HCT116 (cell line): ENCODE measurements at regions not wholly inside any gene's neighbourhood (a gene's known extent, or its start where the extent isn't known, plus 50 kb on each side); places are given as distances from the start of the nearest gene placed in this dataset.

Experiments used
- ATAC-seq: fragments of 200-7000 bp; cut with Tn5 transposase; 2 replicates; pipeline ENCODE4 v1.9.1; 2020; ENCODE audit warnings: mild to moderate bottlenecking, moderate library complexity
- BruUV-seq: library from RNA; stranded (reverse); fragments of 400-500 nt; replicated peaks from 2 replicates; lab custom pipeline; 2021; lab: Mats Ljungman, UMichigan
- CTCF ChIA-PET: fragments of 300-600 bp; sonication (Branson Sonifier 250); formaldehyde crosslinking; loops from one replicate; lab custom pipeline; 2021; ENCODE audit warnings: antibody characterized with exemption; lab: Charles Lee
- POLR2A ChIA-PET: fragments of 300-600, 350-600 bp; sonication (Branson Sonifier 250); formaldehyde crosslinking; loops from one replicate; lab custom pipeline; 2021; ENCODE audit warnings: antibody characterized with exemption; lab: Charles Lee
- RAD21 ChIA-PET, 2 experiments: fragments of 300-600 bp; sonication (Branson Sonifier 250); formaldehyde crosslinking; loops; one replicate each; lab custom pipeline; 2023; ENCODE audit warnings: low total read pairs in 2 of 2; ENCODE audit not compliant: uncharacterized antibody in 2 of 2, unreplicated experiment in 2 of 2, low non-redundant PET in 1 of 2; lab: Charles Lee
- DNase-seq: peaks from one replicate; pipeline ENCODE4 v3.0.0-alpha.2; 2010; ENCODE audit warnings: low read depth, low spot score
- H2AFZ ChIP-seq: fragments of 200-600 bp; shearing (Covaris generic), sonication (generic); 2 replicates; pipeline ENCODE4 v1.6.1; 2017; ENCODE audit warnings: low read depth, mixed run types, mixed read lengths, antibody characterized with exemption, low read length; ENCODE audit not compliant: poor library complexity, severe bottlenecking
- H3K27ac ChIP-seq: 2 replicates; pipeline ENCODE4 v1.5.1; 2012; ENCODE audit warnings: low read depth, low read length
- H3K27me3 ChIP-seq: fragments of 200-600 bp; sonication (generic); 2 replicates; pipeline ENCODE4 v1.6.1; 2016; ENCODE audit warnings: mixed run types, low read length, mixed read lengths; ENCODE audit not compliant: insufficient read depth
- H3K36me3 ChIP-seq, 2 experiments: fragments of 200-500 bp in 1 of 2; fragments of 200-600 bp in 1 of 2; sonication (Bioruptor generic) in 1 of 2; sonication (generic) in 1 of 2; 2 replicates each; pipeline versions ENCODE4 v1.5.1 to v1.6.1; 2014 to 2016; ENCODE audit warnings: low read length in 2 of 2, inconsistent platforms in 1 of 2, mixed read lengths in 1 of 2, mixed run types in 1 of 2; ENCODE audit not compliant: insufficient read depth in 2 of 2, control insufficient read depth in 1 of 2
- H3K4me1 ChIP-seq, 2 experiments: fragments of 200-600 bp in 1 of 2; sonication (generic) in 1 of 2; 2 replicates each; pipeline versions ENCODE4 v1.5.1 to v1.6.1; 2012 to 2017; ENCODE audit warnings: low read length in 2 of 2, inconsistent platforms in 1 of 2, mild to moderate bottlenecking in 1 of 2, mixed read lengths in 1 of 2, mixed run types in 1 of 2, moderate library complexity in 1 of 2; ENCODE audit not compliant: insufficient read depth in 2 of 2, control insufficient read depth in 1 of 2
- H3K4me2 ChIP-seq: fragments of 200-600 bp; sonication (generic); 2 replicates; pipeline ENCODE4 v1.6.1; 2017; ENCODE audit warnings: mixed run types, low read length, mixed read lengths
- H3K4me3 ChIP-seq, 2 experiments: fragments of 200-600 bp in 1 of 2; sonication (generic) in 1 of 2; replicated peaks in 1 of 2; 2 replicates each; pipeline ENCODE4 v1.5.1; 2011 to 2016; ENCODE audit warnings: low read length in 2 of 2, control low read depth in 1 of 2, low read depth in 1 of 2, mild to moderate bottlenecking in 1 of 2, mixed read lengths in 1 of 2, mixed run types in 1 of 2
- H3K79me2 ChIP-seq: fragments of 200-600 bp; sonication (generic); 2 replicates; pipeline ENCODE4 v1.6.1; 2017; ENCODE audit warnings: mild to moderate bottlenecking, mixed run types, low read length, moderate library complexity, mixed read lengths; ENCODE audit not compliant: insufficient read depth
- H3K9ac ChIP-seq: fragments of 200-600 bp; sonication (generic); 2 replicates; pipeline ENCODE4 v1.6.1; 2016; ENCODE audit warnings: low read length, mixed read lengths
- H3K9me2 ChIP-seq: fragments of 200-600 bp; sonication (generic), shearing (Covaris generic); 2 replicates; pipeline ENCODE4 v1.6.1; 2017; ENCODE audit warnings: mixed run types, mild to moderate bottlenecking, moderate library complexity; ENCODE audit not compliant: insufficient read depth
- H3K9me3 ChIP-seq, 2 experiments: fragments of 200-500 bp in 1 of 2; fragments of 200-600 bp in 1 of 2; sonication (Bioruptor generic) in 1 of 2; sonication (generic) in 1 of 2; 2 replicates each; pipeline ENCODE4 v1.6.1; 2014 to 2017; ENCODE audit warnings: low read length in 2 of 2, mixed read lengths in 2 of 2, inconsistent platforms in 1 of 2, low read depth in 1 of 2, mild to moderate bottlenecking in 1 of 2, mixed run types in 1 of 2, moderate library complexity in 1 of 2; ENCODE audit not compliant: control insufficient read depth in 1 of 2, insufficient read depth in 1 of 2
- H4K20me1 ChIP-seq: fragments of 200-600 bp; sonication (generic), shearing (Covaris generic); 2 replicates; pipeline ENCODE4 v1.6.1; 2017; ENCODE audit warnings: mixed run types, mild to moderate bottlenecking, moderate library complexity; ENCODE audit not compliant: insufficient read depth
- CBX3 ChIP-seq: IDR thresholded peaks from 2 replicates; pipeline ENCODE4 v1.6.1; 2012; ENCODE audit warnings: low read depth
- EGR1 ChIP-seq: IDR thresholded peaks from 2 replicates; pipeline ENCODE4 v1.6.1; 2012; ENCODE audit warnings: low read depth
- ELF1 ChIP-seq: IDR thresholded peaks from 2 replicates; pipeline ENCODE4 v1.6.1; 2012; ENCODE audit warnings: low read depth, borderline replicate concordance
- EZH2 ChIP-seq: fragments of 200-600 bp; sonication (generic); IDR thresholded peaks from 2 replicates; pipeline ENCODE4 v1.6.1; 2017; ENCODE audit warnings: antibody characterized with exemption, mixed run types
- EZH2phosphoT487 ChIP-seq: fragments of 200-600 bp; IDR thresholded peaks from 2 replicates; pipeline ENCODE4 v1.6.1; 2018; ENCODE audit warnings: antibody characterized with exemption, borderline replicate concordance
- FOSL1 ChIP-seq: IDR thresholded peaks from 2 replicates; pipeline ENCODE4 v1.6.1; 2012; ENCODE audit warnings: low read depth
- JUND ChIP-seq: IDR thresholded peaks from 2 replicates; pipeline ENCODE4 v1.6.1; 2012
- POLR2AphosphoS5 ChIP-seq: IDR thresholded peaks from 2 replicates; pipeline ENCODE4 v1.6.1; 2011; ENCODE audit warnings: mild to moderate bottlenecking, low read depth, low read length, moderate library complexity
- SIN3A ChIP-seq: IDR thresholded peaks from 2 replicates; pipeline ENCODE4 v1.6.1; 2012; ENCODE audit warnings: low read depth
- SP1 ChIP-seq: IDR thresholded peaks from 2 replicates; pipeline ENCODE4 v1.6.1; 2012; ENCODE audit warnings: low read depth
- TCF7L2 ChIP-seq: IDR thresholded peaks from 2 replicates; pipeline ENCODE4 v1.7.0; 2011; ENCODE audit warnings: borderline replicate concordance, inconsistent platforms; ENCODE audit not compliant: insufficient read depth, insufficient read length; ENCODE audit errors: extremely low read depth
- YY1 ChIP-seq: IDR thresholded peaks from 2 replicates; pipeline ENCODE4 v1.6.1; 2011; ENCODE audit warnings: low read length, low read depth, moderate library complexity, mild to moderate bottlenecking; ENCODE audit not compliant: insufficient replicate concordance; ENCODE audit errors: extremely low read depth
- ZBTB33 ChIP-seq: IDR thresholded peaks from 2 replicates; pipeline ENCODE4 v1.6.1; 2011; ENCODE audit warnings: mild to moderate bottlenecking, low read length, moderate library complexity; ENCODE audit not compliant: insufficient replicate concordance; ENCODE audit errors: extremely low read depth
- ZFX ChIP-seq: fragments of 450-650 bp; IDR thresholded peaks from 2 replicates; pipeline ENCODE4 v1.6.1; 2017
- intact Hi-C: fragments of 100-400 bp; cut with micrococcal nuclease; formaldehyde crosslinking; loops from 2 replicates; pipeline ENCODE4 v1.10.0; 2022
- TF ChIP-seq, protein P1 (sequence below): IDR thresholded peaks from 2 replicates; pipeline ENCODE4 v1.6.1; 2012

DNA sequence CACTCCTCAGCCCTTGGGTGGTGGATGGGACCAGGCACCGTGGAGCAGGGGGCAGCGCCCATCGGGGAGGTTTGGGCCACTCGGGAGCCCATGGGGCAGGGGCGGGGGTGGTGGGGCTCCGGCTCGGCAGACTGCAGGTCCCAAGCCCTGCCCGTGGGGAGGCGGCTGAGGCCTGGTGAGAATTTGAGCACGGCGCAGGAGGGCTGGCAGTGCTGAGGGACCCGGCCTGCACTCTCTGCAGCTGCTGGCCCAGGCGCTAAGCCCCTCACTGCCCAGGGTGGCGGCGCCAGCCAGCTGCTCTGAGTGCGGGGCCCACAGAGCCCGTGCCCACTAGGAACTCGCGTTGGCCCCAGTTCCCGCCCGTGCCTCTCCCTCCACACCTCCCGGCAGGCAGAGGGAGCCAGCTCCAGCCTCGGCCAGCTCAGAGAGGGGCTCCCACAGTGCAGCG is 182.1 kb upstream of the OPRM1 start:
- intact Hi-C loops = no loop called here
- ChIA-PET CTCF (no interaction called here), RAD21 (no interaction called here), POLR2A (no interaction called here)
- no peaks in the 10 kb centered on the region for H3K4me1 ChIP-seq
- H2AFZ ChIP-seq = no peak overlapping the region
- H3K36me3 ChIP-seq = no peaks in the 10 kb centered on the region
- no peaks in the 10 kb centered on the region for H3K9me2 ChIP-seq
- H3K9ac ChIP-seq = no peak overlapping the region
- H3K27me3 ChIP-seq = peaks cover 12% of the 10 kb centered on the region; the same call in 1 of the 2 replicates
- H3K4me2 ChIP-seq = no peak overlapping the region
- H3K9me3 ChIP-seq = no peaks in the 10 kb centered on the region
- H3K79me2 ChIP-seq = no peaks in the 10 kb centered on the region
- H3K27ac ChIP-seq = no peak overlapping the region
- TF ChIP-seq ZBTB33 (no peak), SP1 (no peak), SIN3A (no peak)
- ATAC-seq (no peak), DNase-seq (no peak)
- H3K4me3 ChIP-seq = no peak overlapping the region
- H4K20me1 ChIP-seq = no peaks in the 10 kb centered on the region
- no TSS peak for BruUV-seq

DNA sequence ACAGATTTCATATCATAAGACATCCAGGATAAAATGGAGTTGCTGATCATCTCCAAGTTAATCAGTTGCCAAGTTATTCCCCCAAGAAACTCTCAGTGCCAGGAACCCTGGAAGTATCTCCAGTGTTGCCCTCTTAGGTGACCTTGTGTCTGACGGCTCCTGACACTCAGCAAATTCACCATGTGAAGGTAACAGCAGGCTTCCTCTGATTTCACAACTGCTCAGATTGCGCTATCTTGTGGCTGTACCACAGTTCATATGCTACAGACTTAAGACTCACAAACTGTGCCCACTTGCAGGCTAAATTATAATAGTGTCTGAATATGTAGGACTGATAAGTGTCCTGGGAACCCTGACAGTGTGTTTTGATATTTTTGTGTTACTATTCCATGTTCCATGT is 186.6 kb upstream of the OPRM1 start:
- Histone ChIP-seq H3K36me3 (no peaks in the 10 kb centered on the region), H3K4me3 (no peak overlapping the region), H3K27ac (no peak overlapping the region), H3K4me1 (no peaks in the 10 kb centered on the region), H3K4me2 (no peak overlapping the region), H4K20me1 (no peaks in the 10 kb centered on the region), H3K27me3 (peaks cover 14% of the 10 kb centered on the region; the same call in 1 of the 2 replicates), H3K79me2 (no peaks in the 10 kb centered on the region), H3K9me3 (no peaks in the 10 kb centered on the region), H3K9ac (no peak overlapping the region), H3K9me2 (no peaks in the 10 kb centered on the region), H2AFZ (no peak overlapping the region)
- CTCF ChIA-PET = no interaction called here
- BruUV-seq = no TSS peak
- RAD21 ChIA-PET = no interaction called here
- intact Hi-C loops = no loop called here
- POLR2A ChIA-PET = no interaction called here
- no peak for ATAC-seq
- DNase-seq = no peak
- TF ChIP-seq ELF1 (no peak), YY1 (no peak), POLR2AphosphoS5 (no peak), ZFX (no peak), EGR1 (no peak), JUND (no peak), SP1 (no peak), EZH2 (no peak), EZH2phosphoT487 (no peak), CBX3 (no peak), FOSL1 (no peak), ZBTB33 (no peak), TCF7L2 (no peak), SIN3A (no peak)
- TF ChIP-seq, protein P1, sequence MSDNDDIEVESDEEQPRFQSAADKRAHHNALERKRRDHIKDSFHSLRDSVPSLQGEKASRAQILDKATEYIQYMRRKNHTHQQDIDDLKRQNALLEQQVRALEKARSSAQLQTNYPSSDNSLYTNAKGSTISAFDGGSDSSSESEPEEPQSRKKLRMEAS = no peak
